GM13976 (cell line): ENCODE measurements at regions not wholly inside any gene's neighbourhood (a gene's known extent, or its start where the extent isn't known, plus 50 kb on each side); places are given as distances from the start of the nearest gene placed in this dataset.

Experiments
- DNase-seq: peaks from one replicate; pipeline ENCODE4 v3.0.0; 2012; ENCODE audit warnings: low spot score
- in situ Hi-C: fragments of 300-500 bp; cut with MboI; formaldehyde crosslinking; loops from one replicate; pipeline ENCODE4 v1.12.0; 2022; ENCODE audit warnings: low sequenced_read_pairs, mixed read lengths, inconsistent platforms; ENCODE audit not compliant: unreplicated experiment
- TF ChIP-seq, protein P1 (sequence below): IDR thresholded peaks from 2 replicates; pipeline ENCODE4 v1.5.1; 2012; ENCODE audit warnings: borderline replicate concordance, mild to moderate bottlenecking; ENCODE audit not compliant: insufficient read depth; ENCODE audit errors: extremely low read depth, missing control alignments, control extremely low read depth

DNA sequence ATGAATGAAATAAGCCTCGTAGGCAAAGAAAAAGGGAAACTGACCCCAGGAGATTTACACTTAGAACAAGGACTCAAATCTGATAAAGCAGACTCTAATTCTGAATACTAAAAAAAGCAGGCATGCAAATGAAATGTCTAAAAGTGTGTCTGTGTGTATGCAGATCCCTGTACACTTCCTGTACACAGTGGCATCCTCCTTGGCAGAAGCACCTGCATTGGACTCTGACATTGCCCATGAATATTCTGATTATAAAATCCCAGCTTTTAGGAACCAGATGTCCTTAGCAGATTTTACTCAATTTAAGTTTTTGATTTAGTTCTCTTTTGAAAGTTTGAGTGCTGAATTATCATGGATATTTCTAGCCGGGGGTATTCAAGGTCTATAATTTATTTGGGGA is 306.0 kb upstream of the CDH8 start:
- TF ChIP-seq, protein P1, sequence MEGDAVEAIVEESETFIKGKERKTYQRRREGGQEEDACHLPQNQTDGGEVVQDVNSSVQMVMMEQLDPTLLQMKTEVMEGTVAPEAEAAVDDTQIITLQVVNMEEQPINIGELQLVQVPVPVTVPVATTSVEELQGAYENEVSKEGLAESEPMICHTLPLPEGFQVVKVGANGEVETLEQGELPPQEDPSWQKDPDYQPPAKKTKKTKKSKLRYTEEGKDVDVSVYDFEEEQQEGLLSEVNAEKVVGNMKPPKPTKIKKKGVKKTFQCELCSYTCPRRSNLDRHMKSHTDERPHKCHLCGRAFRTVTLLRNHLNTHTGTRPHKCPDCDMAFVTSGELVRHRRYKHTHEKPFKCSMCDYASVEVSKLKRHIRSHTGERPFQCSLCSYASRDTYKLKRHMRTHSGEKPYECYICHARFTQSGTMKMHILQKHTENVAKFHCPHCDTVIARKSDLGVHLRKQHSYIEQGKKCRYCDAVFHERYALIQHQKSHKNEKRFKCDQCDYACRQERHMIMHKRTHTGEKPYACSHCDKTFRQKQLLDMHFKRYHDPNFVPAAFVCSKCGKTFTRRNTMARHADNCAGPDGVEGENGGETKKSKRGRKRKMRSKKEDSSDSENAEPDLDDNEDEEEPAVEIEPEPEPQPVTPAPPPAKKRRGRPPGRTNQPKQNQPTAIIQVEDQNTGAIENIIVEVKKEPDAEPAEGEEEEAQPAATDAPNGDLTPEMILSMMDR: no peak
- DNase-seq: no peak
- in situ Hi-C loops: no loop called here

DNA sequence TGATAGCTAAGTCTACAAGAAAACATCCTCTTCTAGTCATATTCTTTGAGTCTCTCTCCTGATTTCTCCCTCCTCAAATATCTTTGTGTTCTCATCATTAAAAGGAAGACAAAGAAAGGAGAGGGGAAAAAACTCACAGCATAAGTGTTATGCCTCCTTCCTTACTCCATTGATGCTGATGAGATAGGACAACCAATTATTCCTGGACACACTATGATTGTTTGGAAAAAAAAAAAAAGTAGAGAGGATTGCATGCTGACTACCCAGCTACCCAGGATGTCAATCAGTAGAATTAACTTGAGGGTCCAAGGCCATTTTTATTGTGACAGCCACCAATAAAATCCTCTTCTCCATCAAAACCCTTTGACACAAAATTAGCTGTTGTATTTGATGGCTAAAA is 299.1 kb upstream of the CDH8 start:
- DNase-seq: no peak
- TF ChIP-seq, protein P1: no peak
- in situ Hi-C loops: no loop called here

DNA sequence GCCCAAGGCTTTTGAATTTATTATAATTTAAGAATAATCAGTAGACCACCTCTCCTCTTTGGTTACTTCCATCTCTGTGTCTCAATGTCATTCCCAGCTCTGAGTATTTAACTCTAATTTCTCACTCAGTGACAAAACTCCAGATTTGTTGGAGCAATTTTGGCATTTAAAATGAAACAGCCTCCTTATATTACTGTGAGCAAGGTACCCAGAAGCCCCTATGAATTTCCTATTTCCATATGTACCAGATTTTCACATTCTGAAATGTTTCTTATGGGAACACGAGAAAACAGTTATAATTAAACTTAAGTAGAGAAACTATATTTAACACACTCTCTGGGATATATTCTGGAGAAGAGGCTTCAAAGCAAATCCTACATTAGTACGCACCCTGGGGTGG is 285.4 kb upstream of the CDH8 start:
- DNase-seq: no peak
- in situ Hi-C loops: no loop called here
- TF ChIP-seq, protein P1: no peak

DNA sequence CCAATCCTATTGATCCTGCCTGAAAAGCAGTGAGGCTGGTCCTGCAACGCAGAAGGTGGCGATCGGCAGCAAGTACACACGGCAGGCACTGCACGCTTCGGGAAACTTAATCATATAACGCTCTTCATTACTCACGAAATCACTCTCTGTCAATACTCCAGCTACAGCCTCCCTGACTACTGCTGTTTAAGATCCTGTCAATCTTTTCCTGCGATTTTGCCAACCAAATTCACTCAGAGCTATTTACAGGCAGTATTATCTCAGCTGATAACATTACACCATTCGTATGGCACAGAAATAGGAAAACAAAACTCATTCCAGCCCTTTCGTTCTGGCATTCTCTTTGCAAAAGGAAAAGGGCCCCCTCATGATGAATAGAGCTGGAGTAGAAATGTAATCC is 262.4 kb upstream of the CDH8 start:
- in situ Hi-C loops: no loop called here
- DNase-seq: no peak
- TF ChIP-seq, protein P1: no peak

DNA sequence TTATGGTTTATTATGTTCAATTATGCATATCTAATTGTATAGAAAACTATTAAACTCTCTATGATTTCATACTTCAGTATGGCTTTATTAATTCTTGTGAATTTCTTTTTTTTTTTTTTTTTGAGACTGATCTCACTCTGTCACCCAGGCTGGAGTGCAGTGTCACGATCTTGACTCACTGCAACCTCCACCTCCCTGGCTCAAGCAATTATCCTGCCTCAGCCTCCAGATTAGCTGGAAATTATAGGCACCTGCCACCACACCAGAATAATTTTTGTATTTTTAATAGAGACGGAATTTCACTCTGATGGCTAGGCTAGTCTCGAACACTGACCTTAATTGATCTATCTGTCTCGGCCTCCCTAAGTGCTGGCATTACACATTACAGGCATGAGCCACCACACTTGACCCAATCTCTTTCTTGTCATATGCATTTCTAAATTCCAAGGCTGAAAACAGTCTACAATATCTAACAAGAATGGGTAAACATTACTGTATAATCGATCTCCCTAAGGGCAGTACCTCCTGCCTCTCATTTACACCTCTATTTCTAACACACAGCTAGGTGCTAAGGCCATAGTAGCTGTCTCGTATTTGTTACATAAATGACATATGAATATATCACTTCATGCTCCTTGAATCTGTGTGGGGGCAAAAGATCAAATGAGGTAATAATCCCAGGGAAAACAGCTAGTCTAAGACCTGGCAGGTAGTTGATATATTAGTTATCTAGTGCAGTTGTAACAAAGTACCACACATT is 258.2 kb upstream of the CDH8 start:
- no peak for DNase-seq
- TF ChIP-seq, protein P1: no peak
- in situ Hi-C loops: no loop called here

DNA sequence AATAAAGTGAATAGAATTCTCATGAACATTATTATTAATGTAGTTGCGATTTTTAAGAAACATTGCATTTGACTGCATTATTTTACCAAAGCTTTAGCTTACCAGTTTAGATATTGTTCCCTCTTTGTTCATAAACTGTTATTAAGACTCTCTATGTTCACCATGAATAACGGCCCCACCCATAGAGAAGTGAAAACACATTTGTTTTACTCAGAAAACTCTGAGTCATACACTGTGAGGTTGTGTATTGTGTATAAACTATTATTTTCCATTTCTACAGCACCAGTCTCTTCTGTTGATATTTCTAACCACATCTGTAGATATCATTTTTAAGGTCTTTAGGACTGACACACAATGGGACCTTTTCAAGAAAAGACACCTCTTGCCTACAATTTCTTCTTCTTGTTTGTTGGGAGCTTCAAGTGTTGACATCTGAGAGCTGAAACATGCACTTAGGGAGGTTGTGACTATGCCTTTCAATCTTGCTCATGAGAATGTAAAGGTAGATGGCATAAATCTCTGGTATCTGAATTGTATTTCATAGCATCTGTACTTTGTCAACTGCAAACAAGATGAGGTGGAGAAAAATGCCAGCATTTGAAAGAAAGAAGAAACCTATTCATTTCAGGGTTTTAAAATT is 252.9 kb upstream of the CDH8 start:
- TF ChIP-seq, protein P1: no peak
- DNase-seq: no peak
- in situ Hi-C loops: no loop called here
